MCF 10A (cell line): ENCODE measurements at regions not wholly inside any gene's neighbourhood (a gene's known extent, or its start where the extent isn't known, plus 50 kb on each side); places are given as distances from the start of the nearest gene placed in this dataset.

ENCODE experiments used
- BruUV-seq: library from RNA; stranded (reverse); fragments of 400-500 nt; replicated peaks from 2 replicates; lab custom pipeline; 2021; lab: Mats Ljungman, UMichigan
- CTCF ChIA-PET: fragments of 300-600 bp; sonication (Branson Sonifier 250); formaldehyde crosslinking; extraction: SDS; loops from one replicate; lab custom pipeline; 2021; ENCODE audit warnings: antibody characterized with exemption, inconsistent platforms; lab: Yijun Ruan, JAX
- POLR2A ChIA-PET: fragments of 300-600, 350-650 bp; sonication (Branson Sonifier 250); formaldehyde crosslinking; extraction: SDS; loops from one replicate; lab custom pipeline; 2020; ENCODE audit warnings: antibody characterized with exemption, inconsistent platforms; lab: Yijun Ruan, JAX
- DNase-seq: peaks from one replicate; pipeline ENCODE4 v3.0.0-alpha.2; 2018; ENCODE audit not compliant: unreplicated experiment
- H3K27ac Mint-ChIP-seq: one replicate; pipeline ENCODE4 v1.8.0; 2022; ENCODE audit warnings: mild to moderate bottlenecking, low read depth, mixed read lengths; ENCODE audit not compliant: unreplicated experiment
- H3K27me3 Mint-ChIP-seq: one replicate; pipeline ENCODE4 v1.8.0; 2022; ENCODE audit warnings: mixed read lengths; ENCODE audit not compliant: insufficient read depth, unreplicated experiment
- H3K36me3 Mint-ChIP-seq: one replicate; pipeline ENCODE4 v1.8.0; 2022; ENCODE audit warnings: mild to moderate bottlenecking, moderate library complexity, mixed read lengths; ENCODE audit not compliant: insufficient read depth, unreplicated experiment
- H3K4me1 Mint-ChIP-seq: one replicate; pipeline ENCODE4 v1.8.0; 2022; ENCODE audit warnings: mixed read lengths; ENCODE audit not compliant: insufficient read depth, unreplicated experiment
- H3K4me3 Mint-ChIP-seq: one replicate; pipeline ENCODE4 v1.8.0; 2022; ENCODE audit warnings: mild to moderate bottlenecking, moderate library complexity, mixed read lengths; ENCODE audit not compliant: unreplicated experiment
- H3K9me3 Mint-ChIP-seq: one replicate; pipeline ENCODE4 v1.8.0; 2022; ENCODE audit warnings: mixed read lengths; ENCODE audit not compliant: unreplicated experiment
- CTCF ChIP-seq: fragments of 200-600 bp; IDR thresholded peaks from one replicate; pipeline ENCODE4 v1.8.0; 2022; ENCODE audit warnings: antibody characterized with exemption, mild to moderate bottlenecking; ENCODE audit not compliant: unreplicated experiment
- intact Hi-C: fragments of 100-400 bp; cut with micrococcal nuclease; formaldehyde crosslinking; loops from 2 replicates; pipeline ENCODE4 v1.14.1; 2022

GRCh38 chr13:111547726-111548273, 227.4 kb downstream of the TEX29 start:
- DNase-seq = no peak
- no peaks in the 10 kb centered on the region for H3K4me1 Mint-ChIP-seq
- H3K9me3 Mint-ChIP-seq = peaks cover 41% of the 10 kb centered on the region
- no peak overlapping the region for H3K27ac Mint-ChIP-seq
- ChIA-PET CTCF (no interaction called here), POLR2A (no interaction called here)
- TF ChIP-seq CTCF = no peak
- intact Hi-C loops = no loop called here
- no peak overlapping the region for H3K4me3 Mint-ChIP-seq
- H3K36me3 Mint-ChIP-seq = no peaks in the 10 kb centered on the region
- no peaks in the 10 kb centered on the region for H3K27me3 Mint-ChIP-seq
- BruUV-seq = no TSS peak

DNA sequence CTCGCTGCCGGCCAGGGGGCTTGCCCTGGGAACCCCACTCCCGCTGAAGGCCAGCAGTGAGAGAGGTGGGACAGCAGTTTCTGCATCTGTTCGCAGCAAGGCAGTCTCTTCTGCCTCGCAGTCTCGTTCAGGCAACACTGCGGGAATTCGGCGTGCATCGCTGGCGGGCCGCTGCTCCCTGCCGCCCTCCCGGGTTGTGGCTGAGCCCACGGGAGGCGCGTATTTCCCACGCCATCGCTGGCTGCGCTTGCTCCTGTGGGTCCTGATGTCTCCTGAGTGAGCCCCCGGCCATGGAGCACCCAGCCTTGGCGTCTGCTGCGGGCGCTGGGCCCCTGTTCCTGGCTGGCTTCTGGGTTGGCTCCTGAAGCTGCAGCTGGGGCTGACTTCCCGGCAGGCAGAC, 227.9 kb downstream of the TEX29 start:
- H3K27ac Mint-ChIP-seq = no peak overlapping the region
- no peak overlapping the region for H3K4me3 Mint-ChIP-seq
- ChIA-PET CTCF (no interaction called here), POLR2A (no interaction called here)
- intact Hi-C loops = no loop called here
- TF ChIP-seq CTCF = no peak
- BruUV-seq = no TSS peak
- peaks cover 41% of the 10 kb centered on the region for H3K9me3 Mint-ChIP-seq
- no peak for DNase-seq
- H3K4me1 Mint-ChIP-seq = no peaks in the 10 kb centered on the region
- no peaks in the 10 kb centered on the region for H3K36me3 Mint-ChIP-seq
- no peaks in the 10 kb centered on the region for H3K27me3 Mint-ChIP-seq

DNA sequence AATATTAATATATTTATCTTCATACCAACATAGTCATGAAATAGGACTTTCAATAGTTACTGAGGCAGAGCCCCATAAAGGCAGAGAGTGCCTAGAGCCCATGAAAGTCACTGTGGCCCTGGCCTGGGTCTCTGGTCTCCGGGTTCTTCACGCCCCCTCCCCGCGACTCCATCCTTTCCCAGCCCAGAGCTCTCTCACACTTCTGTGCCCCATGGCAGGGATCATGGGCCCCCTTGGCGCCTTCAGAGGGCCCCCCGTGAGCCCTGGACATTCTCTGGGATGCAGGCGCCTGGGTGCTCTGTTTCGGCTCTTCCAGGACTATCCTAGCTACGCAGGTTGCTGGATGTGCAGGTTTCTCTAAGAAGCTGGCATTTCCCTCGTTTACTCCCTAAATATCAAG, 228.4 kb downstream of the TEX29 start:
- no peak for TF ChIP-seq CTCF
- H3K4me3 Mint-ChIP-seq = no peak overlapping the region
- intact Hi-C loops = no loop called here
- POLR2A ChIA-PET = no interaction called here
- CTCF ChIA-PET = interaction anchor here (0.6 to 0.7 kb wide), 2 partner anchors 75 to 133 kb away, joined by 3 read pairs; no protein-coding TSS in a partner anchor
- no peaks in the 10 kb centered on the region for H3K27me3 Mint-ChIP-seq
- BruUV-seq = no TSS peak
- H3K9me3 Mint-ChIP-seq = peaks cover 45% of the 10 kb centered on the region
- DNase-seq = no peak
- no peak overlapping the region for H3K27ac Mint-ChIP-seq
- H3K4me1 Mint-ChIP-seq = no peaks in the 10 kb centered on the region
- no peaks in the 10 kb centered on the region for H3K36me3 Mint-ChIP-seq

GRCh38 chr13:111549464-111549863, 229.0 kb downstream of the TEX29 start:
- TF ChIP-seq CTCF = no peak
- Mint-ChIP-seq H3K4me3 (no peak overlapping the region), H3K9me3 (peaks cover 41% of the 10 kb centered on the region), H3K27me3 (no peaks in the 10 kb centered on the region), H3K27ac (no peak overlapping the region), H3K4me1 (no peaks in the 10 kb centered on the region), H3K36me3 (no peaks in the 10 kb centered on the region)
- ChIA-PET POLR2A (no interaction called here), CTCF (interaction anchor here (0.6 to 0.7 kb wide), 2 partner anchors 76 to 134 kb away, joined by 3 read pairs; no protein-coding TSS in a partner anchor)
- no peak for DNase-seq
- no TSS peak for BruUV-seq
- intact Hi-C loops = no loop called here
